ENCODE measurements at regions not wholly inside any gene's neighbourhood (a gene's known extent, or its start where the extent isn't known, plus 50 kb on each side); places are given as distances from the start of the nearest gene placed in this dataset.
"Not testable (repeated sequence)": the region's sequence is repeated elsewhere in the genome, so short reads cannot be mapped to it uniquely, and the experiment has no call there.

- Histone ChIP-seq H3K4me3 (ENCODE audit: low read depth, low read length) (no peak overlapping the region), H3K4me1 (ENCODE audit: control insufficient read depth, insufficient read depth, low read length, unreplicated experiment) (no peaks in the 10 kb centered on the region), H3K27me3 (ENCODE audit: insufficient read depth, low read length) (no peaks in the 10 kb centered on the region), H3K79me2 (ENCODE audit: control insufficient read depth, insufficient read depth, low read length, unreplicated experiment) (no peaks in the 10 kb centered on the region), H2AFZ (ENCODE audit: low read length, unreplicated experiment) (no peak overlapping the region), H3K27ac (ENCODE audit: low read depth, low read length) (no peak overlapping the region), H3K36me3 (ENCODE audit: insufficient read depth, low read length) (no peaks in the 10 kb centered on the region)
Measured at GRCh38 chr12:25884024-25884919, 74.2 kb upstream of the RASSF8 start.

DNA sequence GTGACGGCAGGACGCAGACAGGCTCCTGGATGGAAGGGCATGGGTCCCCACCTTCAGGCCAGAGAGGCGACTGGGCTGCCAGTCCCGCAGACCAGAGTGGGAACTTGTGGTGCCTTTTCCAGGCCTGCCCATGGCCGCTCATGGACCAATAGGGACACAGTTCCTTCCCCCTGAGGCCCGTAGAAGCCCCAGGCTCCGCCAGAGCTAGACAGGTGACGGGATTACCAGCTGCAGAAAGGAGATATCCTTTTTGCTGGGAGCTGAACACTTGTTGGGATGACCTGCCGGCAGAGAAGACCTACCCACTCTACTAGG lies 73.6 kb upstream of the RASSF8 start:
- Histone ChIP-seq H3K4me1 (ENCODE audit: control insufficient read depth, insufficient read depth, low read length, unreplicated experiment) (no peaks in the 10 kb centered on the region), H3K36me3 (ENCODE audit: insufficient read depth, low read length) (no peaks in the 10 kb centered on the region), H3K27ac (ENCODE audit: low read depth, low read length) (no peak overlapping the region), H3K4me3 (ENCODE audit: low read depth, low read length) (no peak overlapping the region), H3K79me2 (ENCODE audit: control insufficient read depth, insufficient read depth, low read length, unreplicated experiment) (no peaks in the 10 kb centered on the region), H2AFZ (ENCODE audit: low read length, unreplicated experiment) (no peak overlapping the region), H3K27me3 (ENCODE audit: insufficient read depth, low read length) (no peaks in the 10 kb centered on the region)

- no peak overlapping the region for H3K4me3 ChIP-seq (ENCODE audit: low read depth, low read length)
- no peaks in the 10 kb centered on the region for H3K4me1 ChIP-seq (ENCODE audit: control insufficient read depth, insufficient read depth, low read length, unreplicated experiment)
- no peaks in the 10 kb centered on the region for H3K27me3 ChIP-seq (ENCODE audit: insufficient read depth, low read length)
- no peaks in the 10 kb centered on the region for H3K79me2 ChIP-seq (ENCODE audit: control insufficient read depth, insufficient read depth, low read length, unreplicated experiment)
- H2AFZ ChIP-seq (ENCODE audit: low read length, unreplicated experiment), result no peak overlapping the region
- H3K27ac ChIP-seq (ENCODE audit: low read depth, low read length), result no peak overlapping the region
- H3K36me3 ChIP-seq (ENCODE audit: insufficient read depth, low read length), result no peaks in the 10 kb centered on the region
Measured at GRCh38 chr12:25886396-25886795, 72.1 kb upstream of the RASSF8 start.

DNA sequence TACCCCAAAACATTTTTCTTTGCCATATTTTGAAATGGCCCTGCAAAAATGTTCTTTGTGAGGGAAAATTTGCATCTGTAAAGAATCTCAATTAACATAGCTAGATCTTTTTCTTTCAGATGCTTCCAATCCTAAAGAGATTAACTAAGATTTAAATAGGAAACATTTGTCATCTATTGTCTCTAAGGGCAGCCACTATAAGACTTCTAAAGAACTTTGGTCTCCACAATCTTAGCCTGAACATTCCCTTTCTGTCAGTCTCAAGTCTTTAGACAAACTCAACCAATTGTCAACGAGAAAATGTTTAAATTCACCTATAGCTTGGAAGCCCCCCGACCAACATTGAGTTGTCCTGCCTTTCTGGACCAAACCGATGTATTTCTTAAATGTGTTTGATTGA lies 71.1 kb upstream of the RASSF8 start:
- Histone ChIP-seq H3K4me3 (ENCODE audit: low read depth, low read length) (no peak overlapping the region), H3K27me3 (ENCODE audit: insufficient read depth, low read length) (no peaks in the 10 kb centered on the region), H3K79me2 (ENCODE audit: control insufficient read depth, insufficient read depth, low read length, unreplicated experiment) (no peaks in the 10 kb centered on the region), H3K36me3 (ENCODE audit: insufficient read depth, low read length) (no peaks in the 10 kb centered on the region), H2AFZ (ENCODE audit: low read length, unreplicated experiment) (no peak overlapping the region), H3K4me1 (ENCODE audit: control insufficient read depth, insufficient read depth, low read length, unreplicated experiment) (no peaks in the 10 kb centered on the region), H3K27ac (ENCODE audit: low read depth, low read length) (no peak overlapping the region)

DNA sequence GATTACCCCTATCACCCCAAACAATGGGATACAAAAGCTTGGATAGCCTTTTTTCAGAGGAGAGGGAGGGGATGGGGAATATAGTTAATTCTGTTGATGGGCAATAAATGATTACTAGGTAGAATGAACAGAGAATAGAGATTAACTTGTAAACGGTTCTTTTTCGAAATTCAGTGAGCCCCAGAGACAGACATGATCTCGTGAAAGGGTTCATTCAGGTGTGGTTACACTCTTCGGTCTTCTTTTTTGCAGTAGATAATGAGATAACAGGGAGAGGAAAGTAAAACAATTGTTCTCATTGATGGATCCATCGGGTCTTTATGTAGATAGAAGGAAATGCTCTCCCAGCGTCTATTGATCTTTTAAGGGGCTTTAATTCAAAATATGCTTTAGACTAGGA lies 69.3 kb upstream of the RASSF8 start:
- Histone ChIP-seq H3K79me2 (ENCODE audit: control insufficient read depth, insufficient read depth, low read length, unreplicated experiment) (no peaks in the 10 kb centered on the region), H3K36me3 (ENCODE audit: insufficient read depth, low read length) (no peaks in the 10 kb centered on the region), H3K27ac (ENCODE audit: low read depth, low read length) (no peak overlapping the region), H2AFZ (ENCODE audit: low read length, unreplicated experiment) (no peak overlapping the region), H3K4me3 (ENCODE audit: low read depth, low read length) (no peak overlapping the region), H3K27me3 (ENCODE audit: insufficient read depth, low read length) (no peaks in the 10 kb centered on the region), H3K4me1 (ENCODE audit: control insufficient read depth, insufficient read depth, low read length, unreplicated experiment) (no peaks in the 10 kb centered on the region)

GRCh38 chr12:25891095-25891494 lies 67.4 kb upstream of the RASSF8 start:
- H2AFZ ChIP-seq (ENCODE audit: low read length, unreplicated experiment); H3K79me2 ChIP-seq (ENCODE audit: control insufficient read depth, insufficient read depth, low read length, unreplicated experiment); H3K4me1 ChIP-seq (ENCODE audit: control insufficient read depth, insufficient read depth, low read length, unreplicated experiment); H3K36me3 ChIP-seq (ENCODE audit: insufficient read depth, low read length); H3K27ac ChIP-seq (ENCODE audit: low read depth, low read length); H3K27me3 ChIP-seq (ENCODE audit: insufficient read depth, low read length); H3K4me3 ChIP-seq (ENCODE audit: low read depth, low read length): not testable (repeated sequence)

GRCh38 chr12:25894759-25895158 lies 63.7 kb upstream of the RASSF8 start:
- H3K79me2 ChIP-seq (ENCODE audit: control insufficient read depth, insufficient read depth, low read length, unreplicated experiment), result no peaks in the 10 kb centered on the region
- no peaks in the 10 kb centered on the region for H3K4me1 ChIP-seq (ENCODE audit: control insufficient read depth, insufficient read depth, low read length, unreplicated experiment)
- no peaks in the 10 kb centered on the region for H3K36me3 ChIP-seq (ENCODE audit: insufficient read depth, low read length)
- H3K27me3 ChIP-seq (ENCODE audit: insufficient read depth, low read length), result no peaks in the 10 kb centered on the region
- H3K27ac ChIP-seq (ENCODE audit: low read depth, low read length), result no peak overlapping the region
- H2AFZ ChIP-seq (ENCODE audit: low read length, unreplicated experiment), result no peak overlapping the region
- H3K4me3 ChIP-seq (ENCODE audit: low read depth, low read length), result no peak overlapping the region

DNA sequence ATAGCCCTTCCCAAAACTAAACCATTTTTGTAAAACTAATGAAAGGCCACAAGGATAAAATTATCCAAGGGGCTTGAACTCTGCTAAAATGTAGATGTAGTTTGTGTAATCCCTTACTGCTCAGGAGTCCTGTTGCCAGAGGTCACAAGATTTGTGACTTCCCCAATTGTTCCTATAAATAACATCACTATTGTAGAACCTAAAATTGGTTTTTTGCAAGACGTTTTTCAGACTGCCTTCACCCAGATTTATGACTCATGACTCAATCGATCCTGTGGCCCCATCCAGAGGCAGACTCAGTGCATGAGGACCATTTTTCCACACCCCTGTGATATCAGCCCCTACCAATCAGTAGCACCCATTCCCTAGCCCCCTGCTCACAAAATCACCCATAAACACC lies 61.5 kb upstream of the RASSF8 start:
- H3K27me3 ChIP-seq (ENCODE audit: insufficient read depth, low read length), result no peaks in the 10 kb centered on the region
- H3K27ac ChIP-seq (ENCODE audit: low read depth, low read length), result no peak overlapping the region
- H3K4me1 ChIP-seq (ENCODE audit: control insufficient read depth, insufficient read depth, low read length, unreplicated experiment), result no peaks in the 10 kb centered on the region
- H3K4me3 ChIP-seq (ENCODE audit: low read depth, low read length), result no peak overlapping the region
- H3K79me2 ChIP-seq (ENCODE audit: control insufficient read depth, insufficient read depth, low read length, unreplicated experiment), result no peaks in the 10 kb centered on the region
- H3K36me3 ChIP-seq (ENCODE audit: insufficient read depth, low read length), result no peaks in the 10 kb centered on the region
- H2AFZ ChIP-seq (ENCODE audit: low read length, unreplicated experiment), result no peak overlapping the region

DNA sequence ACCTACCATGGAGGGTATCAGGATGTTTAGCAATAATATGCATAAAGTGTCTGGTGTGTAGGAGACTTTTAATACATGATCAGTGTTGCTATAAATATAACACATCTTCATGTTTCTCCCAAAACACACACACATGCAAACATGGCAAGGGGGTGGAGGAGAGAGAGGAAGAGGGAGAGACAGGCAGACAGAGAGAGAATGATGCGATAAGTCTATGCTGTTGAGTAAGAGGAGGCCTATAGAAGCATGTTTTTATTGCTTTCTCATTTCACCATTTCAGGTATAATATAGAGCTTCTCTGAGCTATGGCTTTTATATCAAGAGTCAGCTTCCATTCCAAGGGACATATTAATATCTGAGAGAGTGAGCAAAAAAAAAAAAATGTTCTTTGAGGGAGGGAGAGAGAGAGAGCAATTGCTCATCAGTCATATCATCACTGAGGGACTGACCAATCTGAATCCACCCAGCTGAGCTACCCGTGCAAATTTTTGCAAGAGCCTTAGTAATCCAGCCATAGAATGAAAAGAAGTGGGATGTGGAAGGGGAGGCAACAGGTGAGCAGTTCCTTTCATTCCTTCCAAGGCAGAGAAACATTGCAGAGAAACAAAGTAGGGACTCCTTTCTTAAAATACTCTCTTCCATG lies 54.8 kb upstream of the RASSF8 start:
- H3K36me3 ChIP-seq (ENCODE audit: insufficient read depth, low read length), result no peaks in the 10 kb centered on the region
- H3K79me2 ChIP-seq (ENCODE audit: control insufficient read depth, insufficient read depth, low read length, unreplicated experiment), result no peaks in the 10 kb centered on the region
- H3K4me3 ChIP-seq (ENCODE audit: low read depth, low read length), result no peak overlapping the region
- no peak overlapping the region for H3K27ac ChIP-seq (ENCODE audit: low read depth, low read length)
- H3K4me1 ChIP-seq (ENCODE audit: control insufficient read depth, insufficient read depth, low read length, unreplicated experiment), result no peaks in the 10 kb centered on the region
- H2AFZ ChIP-seq (ENCODE audit: low read length, unreplicated experiment), result no peak overlapping the region
- H3K27me3 ChIP-seq (ENCODE audit: insufficient read depth, low read length), result no peaks in the 10 kb centered on the region

DNA sequence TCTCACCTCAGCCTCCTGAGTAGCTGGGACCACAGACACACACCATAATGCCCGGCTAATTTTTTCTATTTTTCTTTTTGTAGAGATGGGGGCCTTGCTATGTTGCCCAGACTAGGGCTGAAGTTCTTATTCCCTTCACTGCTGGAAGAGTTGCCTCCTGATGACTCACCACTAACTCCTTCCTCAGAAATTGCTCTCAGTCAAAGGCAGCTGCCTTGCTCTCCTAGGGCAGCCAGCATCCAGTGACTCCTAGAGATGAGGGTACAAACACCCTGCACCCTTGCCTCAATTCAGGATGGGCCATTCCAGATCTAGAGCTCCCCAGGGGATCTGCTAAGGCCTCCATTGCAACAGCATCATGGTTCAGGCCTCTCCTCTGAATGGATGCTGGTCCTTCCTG lies 54.0 kb upstream of the RASSF8 start:
- no peaks in the 10 kb centered on the region for H3K27me3 ChIP-seq (ENCODE audit: insufficient read depth, low read length)
- no peak overlapping the region for H3K27ac ChIP-seq (ENCODE audit: low read depth, low read length)
- H3K4me1 ChIP-seq (ENCODE audit: control insufficient read depth, insufficient read depth, low read length, unreplicated experiment), result no peaks in the 10 kb centered on the region
- no peaks in the 10 kb centered on the region for H3K36me3 ChIP-seq (ENCODE audit: insufficient read depth, low read length)
- H3K79me2 ChIP-seq (ENCODE audit: control insufficient read depth, insufficient read depth, low read length, unreplicated experiment), result no peaks in the 10 kb centered on the region
- H2AFZ ChIP-seq (ENCODE audit: low read length, unreplicated experiment), result no peak overlapping the region
- no peak overlapping the region for H3K4me3 ChIP-seq (ENCODE audit: low read depth, low read length)

- H3K27ac ChIP-seq (ENCODE audit: low read depth, low read length), result no peak overlapping the region
- H2AFZ ChIP-seq (ENCODE audit: low read length, unreplicated experiment), result no peak overlapping the region
- no peaks in the 10 kb centered on the region for H3K36me3 ChIP-seq (ENCODE audit: insufficient read depth, low read length)
- H3K4me1 ChIP-seq (ENCODE audit: control insufficient read depth, insufficient read depth, low read length, unreplicated experiment), result no peaks in the 10 kb centered on the region
- H3K79me2 ChIP-seq (ENCODE audit: control insufficient read depth, insufficient read depth, low read length, unreplicated experiment), result no peaks in the 10 kb centered on the region
- no peak overlapping the region for H3K4me3 ChIP-seq (ENCODE audit: low read depth, low read length)
- H3K27me3 ChIP-seq (ENCODE audit: insufficient read depth, low read length), result no peaks in the 10 kb centered on the region
Measured at GRCh38 chr12:25906651-25907340, 51.7 kb upstream of the RASSF8 start.
